GM11168 (cell line): ENCODE measurements at regions not wholly inside any gene's neighbourhood (a gene's known extent, or its start where the extent isn't known, plus 50 kb on each side); places are given as distances from the start of the nearest gene placed in this dataset.
"Not testable (repeated sequence)": the region's sequence is repeated elsewhere in the genome, so short reads cannot be mapped to it uniquely, and the experiment has no call there.

Experiments
- in situ Hi-C: fragments of 300-500 bp; cut with MboI; formaldehyde crosslinking; loops from one replicate; pipeline ENCODE4 v1.12.0; 2022; ENCODE audit warnings: low sequenced_read_pairs; ENCODE audit not compliant: unreplicated experiment

DNA sequence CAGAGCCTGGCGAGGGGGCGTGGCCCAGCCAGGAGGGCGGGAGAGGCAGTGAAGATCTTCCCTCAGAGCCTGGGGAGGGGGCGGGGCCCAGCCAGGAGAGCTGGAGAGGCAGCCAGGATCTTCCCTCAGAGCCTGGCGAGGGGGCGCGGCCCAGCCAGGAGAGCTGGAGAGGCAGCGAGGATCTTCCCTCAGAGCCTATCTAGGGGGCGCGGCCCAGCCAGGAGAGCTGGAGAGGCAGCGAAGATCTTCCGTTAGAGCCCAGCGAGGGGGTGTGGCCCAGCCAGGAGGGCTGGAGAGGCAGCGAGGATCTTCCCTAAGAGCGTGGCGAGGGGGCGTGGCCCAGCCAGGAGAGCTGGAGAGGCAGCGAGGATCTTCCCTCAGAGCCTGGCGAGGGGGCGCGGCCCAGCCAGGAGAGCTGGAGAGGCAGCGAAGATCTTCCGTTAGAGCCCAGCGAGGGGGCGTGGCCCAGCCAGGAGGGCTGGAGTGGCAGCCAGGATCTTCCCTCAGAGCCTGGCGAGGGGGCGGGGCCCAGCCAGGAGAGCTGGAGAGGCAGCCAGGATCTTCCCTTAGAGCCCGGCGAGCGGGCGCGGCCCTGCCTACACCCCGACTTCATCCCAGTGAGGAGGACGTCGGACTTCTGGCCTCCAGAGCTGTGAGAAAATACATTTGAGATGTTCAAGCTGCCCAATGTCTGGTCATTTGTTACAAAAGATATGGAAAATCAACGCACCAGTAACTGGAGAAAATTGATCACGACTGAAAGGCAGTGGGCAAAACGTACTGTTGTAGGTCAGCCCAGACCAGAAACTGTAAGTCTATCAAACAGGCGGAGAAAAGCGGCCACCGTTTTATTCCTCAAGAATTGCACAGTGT is 63.4 kb upstream of the TMEM18 start:
- in situ Hi-C loops = not testable (repeated sequence)

- in situ Hi-C loops = not testable (repeated sequence)
Measured at GRCh38 chr2:739864-740321, 62.7 kb upstream of the TMEM18 start.

DNA sequence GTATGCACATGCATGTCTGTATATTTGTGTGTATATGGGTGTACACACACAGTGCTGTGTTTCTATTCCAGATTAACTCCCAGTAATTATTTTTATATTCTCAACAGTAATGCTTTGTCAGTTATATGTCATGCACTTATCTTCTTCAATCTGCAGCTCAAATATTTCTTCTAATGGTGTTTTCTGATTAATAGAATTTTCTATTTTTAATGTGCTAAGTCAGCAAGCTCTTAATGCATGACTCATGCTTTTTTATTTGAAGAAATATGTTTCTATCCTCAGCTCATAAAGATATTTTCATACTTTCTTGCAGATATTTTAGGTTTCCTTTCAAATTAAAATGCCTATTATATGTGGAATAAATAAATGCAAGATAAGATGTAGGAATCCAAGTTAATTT is 59.7 kb upstream of the TMEM18 start:
- in situ Hi-C loops = no loop called here

- in situ Hi-C loops = no loop called here
Measured at GRCh38 chr2:735670-736218, 58.5 kb upstream of the TMEM18 start.

DNA sequence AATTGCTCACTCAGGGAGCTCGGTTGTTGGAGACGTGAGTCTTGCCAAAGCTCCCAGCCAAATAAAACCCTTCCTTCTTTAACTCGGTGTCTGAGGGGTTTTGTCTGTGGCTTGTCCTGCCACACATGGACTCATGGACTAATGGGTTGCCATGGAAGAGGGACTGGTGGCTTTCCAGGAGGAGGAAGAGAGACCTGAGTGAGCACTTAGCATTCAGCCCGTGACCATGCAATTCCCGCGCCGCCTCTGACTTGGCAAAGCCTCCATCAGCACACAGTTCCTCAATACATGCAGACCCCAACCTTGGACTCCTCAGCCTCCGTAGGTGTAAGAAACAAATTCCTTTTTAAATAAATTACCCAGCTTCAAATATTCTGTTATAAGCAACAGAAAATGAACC is 57.3 kb upstream of the TMEM18 start:
- in situ Hi-C loops = no loop called here

GRCh38 chr2:733495-733894 is 56.3 kb upstream of the TMEM18 start:
- in situ Hi-C loops = no loop called here

- in situ Hi-C loops = no loop called here
Measured at GRCh38 chr2:733001-733400, 55.8 kb upstream of the TMEM18 start.

- in situ Hi-C loops = no loop called here
Measured at GRCh38 chr2:731711-732110, 54.5 kb upstream of the TMEM18 start.

GRCh38 chr2:729376-729861 is 52.2 kb upstream of the TMEM18 start:
- in situ Hi-C loops = no loop called here

- in situ Hi-C loops = no loop called here
Measured at GRCh38 chr2:728165-728564, 51.0 kb upstream of the TMEM18 start.

- in situ Hi-C loops = no loop called here
Measured at GRCh38 chr2:727071-727470, 49.9 kb upstream of the TMEM18 start.
